ENCODE measurements at regions not wholly inside any gene's neighbourhood (a gene's known extent, or its start where the extent isn't known, plus 50 kb on each side); places are given as distances from the start of the nearest gene placed in this dataset.

DNA sequence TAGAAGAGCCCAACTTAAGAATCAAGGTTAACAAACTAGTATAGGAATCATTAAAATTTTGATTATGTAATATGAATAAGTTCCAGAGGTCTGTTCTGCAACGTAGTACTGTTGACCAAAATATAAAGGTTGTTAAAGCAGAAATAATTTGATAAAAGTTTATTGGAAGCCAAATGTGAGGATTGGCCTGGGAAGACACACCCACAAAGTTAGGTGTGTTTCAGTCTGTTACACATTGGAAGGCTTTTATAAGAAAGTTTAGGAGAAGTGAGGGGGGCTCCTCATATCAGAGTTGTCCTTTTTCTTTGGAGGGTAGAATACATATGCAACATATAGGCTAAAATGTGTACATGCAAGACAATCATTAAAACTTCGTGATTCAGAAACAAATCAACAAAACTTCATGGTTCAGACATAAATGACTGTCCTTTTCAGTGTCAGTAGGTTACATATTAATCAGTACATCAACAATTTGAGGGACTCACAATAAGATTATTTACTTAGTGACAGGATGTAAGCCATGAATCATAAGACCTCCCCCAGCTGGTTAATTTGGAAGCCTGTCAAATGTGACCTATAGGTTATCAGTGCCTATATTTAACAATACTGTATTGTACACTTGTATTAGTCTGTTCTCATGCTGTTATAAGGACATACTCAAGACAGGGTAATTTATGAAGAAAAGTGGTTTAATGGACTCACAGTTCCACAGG lies 245.0 kb upstream of the B3GALT2 start:
- DNase-seq (ENCODE audit: low read depth in 3 of 3, low spot score in 2 of 3) = no peak

GRCh38 chr1:193427524-193427923 lies 241.1 kb upstream of the B3GALT2 start:
- no peak for DNase-seq (ENCODE audit: low read depth in 3 of 3, low spot score in 2 of 3)

GRCh38 chr1:193426061-193426460 lies 239.6 kb upstream of the B3GALT2 start:
- no peak for DNase-seq (ENCODE audit: low read depth in 3 of 3, low spot score in 2 of 3)

GRCh38 chr1:193421487-193421886 lies 235.1 kb upstream of the B3GALT2 start:
- no peak for DNase-seq (ENCODE audit: low read depth in 3 of 3, low spot score in 2 of 3)

DNA sequence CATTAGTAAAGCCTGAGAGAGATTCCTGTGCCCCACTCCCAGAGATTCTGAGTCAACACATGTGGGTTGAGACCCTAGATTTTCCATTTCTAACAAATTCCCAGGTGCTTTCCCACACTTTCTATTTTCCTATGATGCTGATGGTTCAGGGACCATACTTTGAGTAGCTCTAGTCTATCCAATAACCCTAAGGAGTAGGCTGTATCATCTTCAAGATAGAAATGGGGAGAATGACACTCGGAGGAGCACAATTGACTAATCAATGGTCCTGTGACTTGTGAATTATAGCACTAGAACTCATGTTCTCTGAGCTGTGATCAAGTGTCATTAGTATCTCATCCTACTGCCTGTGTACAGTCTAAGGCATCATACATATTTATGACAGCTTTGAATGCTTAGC lies 232.9 kb upstream of the B3GALT2 start:
- no peak for DNase-seq (ENCODE audit: low read depth in 3 of 3, low spot score in 2 of 3)

- no peak for DNase-seq (ENCODE audit: low read depth in 3 of 3, low spot score in 2 of 3)
Observed at GRCh38 chr1:193418745-193419058, 232.3 kb upstream of the B3GALT2 start.

GRCh38 chr1:193417945-193418744 lies 231.7 kb upstream of the B3GALT2 start:
- DNase-seq (ENCODE audit: low read depth in 3 of 3, low spot score in 2 of 3) = no peak

DNA sequence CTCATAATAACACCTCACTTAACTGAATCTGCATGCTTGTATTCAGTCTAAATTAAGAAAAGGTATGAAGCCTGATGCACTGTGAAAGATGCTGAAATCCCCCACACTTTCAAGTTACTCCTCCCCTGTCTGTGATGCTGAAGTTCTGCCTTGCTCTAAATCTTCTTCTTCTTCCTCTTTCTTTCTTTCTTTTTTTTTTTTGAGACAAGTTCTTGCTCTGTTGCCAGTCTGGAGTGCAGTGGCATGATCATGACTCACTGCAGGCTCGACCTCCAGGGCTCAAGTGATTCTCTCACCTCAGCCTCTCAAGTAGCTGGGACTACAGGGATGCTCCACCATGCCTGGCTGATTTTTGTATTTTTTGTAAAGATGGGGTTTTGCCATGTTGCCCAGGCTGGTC lies 231.0 kb upstream of the B3GALT2 start:
- DNase-seq (ENCODE audit: low read depth in 3 of 3, low spot score in 2 of 3) = no peak

DNA sequence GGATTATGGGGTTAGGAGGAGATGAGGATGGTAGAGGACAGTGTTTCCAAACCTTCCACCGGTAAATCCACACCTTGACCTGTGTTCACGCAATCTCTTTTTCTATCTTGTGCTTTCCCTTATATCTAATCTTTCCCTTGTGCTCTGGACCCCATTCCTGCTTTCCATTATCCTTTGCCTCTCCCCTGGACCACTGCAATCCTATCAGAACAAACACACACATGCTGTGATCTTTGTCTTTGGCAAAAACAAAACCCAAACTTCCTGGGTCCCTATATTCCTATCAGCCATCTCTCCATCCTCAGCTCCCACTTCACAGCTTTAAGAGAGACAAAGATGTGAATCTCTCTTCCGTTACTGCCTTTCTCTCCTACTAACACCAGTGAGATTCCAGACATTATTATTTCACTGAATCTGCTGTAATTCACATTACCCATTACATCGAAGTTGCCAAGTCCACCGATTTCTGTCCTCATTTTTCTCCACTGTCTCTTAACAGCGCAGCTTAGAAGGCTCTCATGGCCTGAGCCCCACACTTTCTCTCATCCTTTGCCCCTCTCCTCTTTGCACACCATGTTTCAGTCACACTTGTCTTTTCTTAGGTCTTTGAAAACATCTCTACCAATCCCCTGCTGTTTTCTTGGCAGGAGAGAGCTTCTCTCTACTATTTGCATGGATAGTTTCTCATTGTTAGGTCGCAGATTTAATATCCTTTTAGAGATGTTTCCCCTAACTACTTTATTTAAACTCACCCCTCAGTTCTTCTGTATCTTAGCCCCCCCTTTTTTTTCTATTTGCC lies 230.0 kb upstream of the B3GALT2 start:
- no peak for DNase-seq (ENCODE audit: low read depth in 3 of 3, low spot score in 2 of 3)

- no peak for DNase-seq (ENCODE audit: low read depth in 3 of 3, low spot score in 2 of 3)
Observed at GRCh38 chr1:193415256-193415655, 228.8 kb upstream of the B3GALT2 start.

- no peak for DNase-seq (ENCODE audit: low read depth in 3 of 3, low spot score in 2 of 3)
Observed at GRCh38 chr1:193413376-193413775, 227.0 kb upstream of the B3GALT2 start.

- no peak for DNase-seq (ENCODE audit: low read depth in 3 of 3, low spot score in 2 of 3)
Observed at GRCh38 chr1:193412748-193413147, 226.3 kb upstream of the B3GALT2 start.

DNA sequence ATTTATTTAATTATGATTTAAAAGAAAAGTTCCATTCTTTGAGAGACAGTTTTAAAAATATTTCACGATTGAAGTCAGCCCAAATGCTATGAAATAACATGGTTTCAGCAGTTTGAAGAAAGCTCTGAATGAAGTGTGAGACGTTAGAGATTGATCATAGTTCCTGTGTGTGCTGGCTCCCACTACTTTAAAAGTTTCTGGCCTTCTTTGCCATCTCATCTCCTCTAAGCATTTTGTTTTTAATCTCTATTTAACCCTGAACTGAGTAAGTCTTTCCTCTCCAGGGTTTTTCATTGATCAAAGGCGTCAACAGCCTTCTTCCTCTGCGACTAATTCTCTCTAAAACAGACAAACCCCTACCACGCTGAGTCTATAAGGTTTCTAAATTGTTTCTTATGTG lies 225.3 kb upstream of the B3GALT2 start:
- no peak for DNase-seq (ENCODE audit: low read depth in 3 of 3, low spot score in 2 of 3)

GRCh38 chr1:193411215-193411614 lies 224.8 kb upstream of the B3GALT2 start:
- no peak for DNase-seq (ENCODE audit: low read depth in 3 of 3, low spot score in 2 of 3)

DNA sequence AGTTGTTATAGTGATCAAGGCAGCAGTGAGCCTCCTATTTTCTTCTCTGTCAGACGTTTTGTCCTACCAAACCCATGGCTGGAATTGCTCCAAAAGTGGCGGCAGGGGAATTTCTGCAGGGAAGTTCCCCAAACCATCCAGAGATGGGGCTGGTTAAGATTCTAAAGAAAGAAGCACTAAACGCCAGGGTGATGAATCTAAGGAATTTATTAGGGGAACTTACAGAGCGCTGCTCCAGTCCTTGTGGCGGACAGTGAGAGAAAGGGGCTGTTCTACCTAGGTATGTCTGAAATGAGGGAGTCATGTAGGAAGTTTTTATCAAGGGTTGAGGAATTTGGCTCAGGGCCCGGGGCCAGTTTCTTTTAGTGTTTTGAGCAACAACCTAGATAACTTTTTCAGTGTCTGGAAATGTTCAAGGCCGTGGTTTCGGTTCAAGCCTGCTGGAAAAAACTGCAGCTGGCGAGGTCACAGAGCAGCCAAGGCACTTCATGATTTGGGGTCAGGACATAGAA lies 222.4 kb upstream of the B3GALT2 start:
- DNase-seq (ENCODE audit: low read depth in 3 of 3, low spot score in 2 of 3) = no peak

DNA sequence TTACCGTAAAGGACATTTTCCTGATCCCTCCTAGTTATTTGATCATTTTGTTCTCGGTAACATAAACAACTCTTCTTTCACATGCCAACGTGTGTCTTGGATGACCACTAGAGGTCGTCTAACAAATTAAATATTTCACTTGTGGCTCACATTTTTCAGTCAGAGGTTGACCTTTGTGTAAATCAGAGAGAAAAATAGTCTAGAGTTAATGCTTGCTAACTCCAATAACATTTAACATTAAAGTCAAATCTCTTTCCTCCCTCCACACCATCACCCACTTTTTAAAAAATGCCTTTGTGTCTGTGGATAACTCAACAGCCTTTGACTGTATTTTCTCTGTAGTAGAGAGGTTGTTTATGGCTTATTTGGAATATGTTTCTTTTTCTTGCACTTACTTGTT lies 220.5 kb upstream of the B3GALT2 start:
- no peak for DNase-seq (ENCODE audit: low read depth in 3 of 3, low spot score in 2 of 3)

GRCh38 chr1:193404236-193404635 lies 217.8 kb upstream of the B3GALT2 start:
- no peak for DNase-seq (ENCODE audit: low read depth in 3 of 3, low spot score in 2 of 3)

GRCh38 chr1:193402977-193403376 lies 216.6 kb upstream of the B3GALT2 start:
- no peak for DNase-seq (ENCODE audit: low read depth in 3 of 3, low spot score in 2 of 3)

GRCh38 chr1:193402037-193402436 lies 215.6 kb upstream of the B3GALT2 start:
- DNase-seq (ENCODE audit: low read depth in 3 of 3, low spot score in 2 of 3) = no peak

- no peak for DNase-seq (ENCODE audit: low read depth in 3 of 3, low spot score in 2 of 3)
Observed at GRCh38 chr1:193394336-193394735, 207.9 kb upstream of the B3GALT2 start.

DNA sequence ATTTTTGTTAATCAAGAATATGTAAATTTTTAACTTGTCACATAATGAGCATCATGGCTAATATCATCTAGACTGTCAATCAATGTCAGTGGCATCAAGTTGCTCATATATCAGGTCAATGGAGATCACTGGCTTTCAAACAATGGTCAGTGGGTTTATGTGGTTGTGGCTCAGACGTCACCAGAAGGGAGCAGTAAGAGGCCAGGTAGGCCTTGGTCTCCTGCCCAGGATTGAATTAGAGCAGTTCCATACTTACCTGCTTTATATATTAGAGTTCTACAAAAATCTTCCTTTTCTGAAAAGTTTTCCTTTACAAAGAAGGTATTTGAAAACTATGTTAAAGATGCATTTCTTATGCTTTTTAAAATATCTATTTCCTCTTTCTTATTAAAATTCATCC lies 206.3 kb upstream of the B3GALT2 start:
- no peak for DNase-seq (ENCODE audit: low read depth in 3 of 3, low spot score in 2 of 3)

Measured in right renal cortex interstitium (tissue), 3 donors.